Right renal cortex interstitium (tissue), 3 donors: ENCODE measurements at regions not wholly inside any gene's neighbourhood (a gene's known extent, or its start where the extent isn't known, plus 50 kb on each side); places are given as distances from the start of the nearest gene placed in this dataset.

Source experiments
- DNase-seq, 3 donors: peaks; one replicate each; pipeline ENCODE4 v3.0.0-alpha.2; 2013; ENCODE audit warnings: low read depth in 3 of 3, low spot score in 2 of 3

DNA sequence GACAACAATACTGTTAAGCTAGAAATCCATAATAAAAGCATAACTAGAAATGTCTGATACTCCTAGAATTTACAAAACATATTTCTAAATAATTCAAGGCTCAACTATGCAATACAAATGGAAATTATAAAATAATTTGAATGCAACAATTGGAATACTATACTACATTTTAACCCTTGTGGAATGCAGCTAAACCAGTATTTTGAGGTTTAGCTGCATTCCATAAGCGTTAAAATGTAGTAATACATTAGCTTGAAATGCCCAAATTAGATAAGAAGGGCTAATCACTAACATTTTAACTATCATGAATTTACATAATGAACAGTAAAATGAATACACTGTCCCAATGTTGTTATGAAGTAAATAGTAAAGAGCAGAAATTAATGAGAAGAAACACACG, 617.2 kb upstream of the CHORDC1 start:
- DNase-seq, result no peak

DNA sequence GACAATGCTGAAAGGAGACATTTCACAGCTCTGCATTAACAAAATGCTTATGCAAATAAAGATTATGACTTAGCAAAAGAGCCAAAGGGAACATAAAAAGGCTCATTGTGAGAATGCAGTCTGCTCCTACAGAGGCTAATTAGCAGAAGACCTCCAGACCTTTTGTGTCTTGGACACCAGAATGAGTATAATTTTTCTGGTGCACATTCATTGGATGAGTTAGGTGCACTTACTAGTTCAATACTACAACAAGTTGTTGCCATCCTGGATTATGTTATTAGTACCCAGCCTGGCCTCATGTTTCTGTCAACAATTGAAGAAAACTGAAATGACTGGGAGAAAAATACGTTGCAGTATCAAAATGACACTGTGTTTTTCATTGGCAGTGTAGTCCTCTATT, 613.2 kb upstream of the CHORDC1 start:
- DNase-seq, result no peak

DNA sequence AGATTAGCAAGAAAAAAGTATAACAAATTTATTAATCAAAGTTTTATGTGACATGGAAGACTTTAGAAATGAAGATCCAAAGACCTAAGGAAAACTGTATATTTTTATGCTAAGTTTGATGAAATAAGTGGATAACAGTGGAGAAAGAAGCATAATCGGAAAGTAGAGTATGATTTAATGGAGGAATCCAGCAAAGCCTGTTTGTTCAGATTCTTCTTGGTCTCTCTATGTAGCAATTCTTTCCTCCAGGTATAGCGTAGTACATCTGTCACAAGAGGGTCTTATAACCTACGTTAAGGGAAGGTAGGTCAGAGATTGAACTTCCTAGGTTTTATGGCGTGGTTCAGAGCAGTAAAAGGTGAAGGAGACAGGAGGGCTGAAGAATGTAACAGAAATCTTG, 600.6 kb upstream of the CHORDC1 start:
- DNase-seq, result no peak

DNA sequence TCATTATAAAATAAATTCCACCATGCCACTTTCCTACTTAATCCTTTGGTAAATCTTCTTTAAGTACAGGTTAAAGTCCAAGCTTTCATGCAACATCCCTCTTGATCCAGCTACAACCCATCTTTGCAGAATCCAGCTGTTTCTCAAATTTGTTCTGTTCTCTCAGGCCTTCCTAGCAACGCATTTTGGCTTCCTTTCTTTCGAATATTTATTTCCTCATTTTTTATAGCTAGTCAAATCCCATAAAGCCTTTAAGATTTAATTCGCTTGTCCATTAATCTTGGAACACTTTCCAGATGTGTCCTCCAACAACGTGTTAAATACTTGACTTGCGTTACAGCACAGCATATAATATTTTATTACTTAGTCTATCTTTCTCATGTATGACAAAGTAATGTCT, 600.1 kb upstream of the CHORDC1 start:
- DNase-seq, result peak in 2 of 3 donors; percentile 10 to 31

DNA sequence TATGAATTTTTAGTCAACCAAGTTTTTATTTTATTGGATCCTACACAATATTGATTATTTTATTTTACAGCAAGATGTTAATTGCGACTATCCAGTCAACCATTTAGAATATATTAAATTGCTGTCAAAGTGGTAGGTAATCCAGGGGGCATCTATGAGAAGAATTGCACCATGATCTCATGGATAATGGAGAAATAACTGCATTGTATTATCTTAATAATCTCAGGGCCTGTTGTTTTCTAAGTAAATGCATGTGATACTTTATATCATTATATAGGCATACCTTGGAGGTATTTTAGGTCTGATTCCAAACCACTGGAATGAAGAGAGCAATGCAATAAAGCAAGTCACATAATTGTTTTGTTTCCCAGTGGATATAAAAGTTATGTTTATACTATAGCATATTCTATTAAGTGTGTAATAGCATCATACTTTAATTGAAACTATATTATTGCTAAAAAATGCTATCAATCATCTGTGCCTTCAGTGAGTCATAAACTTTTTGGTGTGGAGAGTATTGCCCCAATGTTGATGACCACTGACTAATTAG, 595.4 kb upstream of the CHORDC1 start:
- DNase-seq, result no peak

DNA sequence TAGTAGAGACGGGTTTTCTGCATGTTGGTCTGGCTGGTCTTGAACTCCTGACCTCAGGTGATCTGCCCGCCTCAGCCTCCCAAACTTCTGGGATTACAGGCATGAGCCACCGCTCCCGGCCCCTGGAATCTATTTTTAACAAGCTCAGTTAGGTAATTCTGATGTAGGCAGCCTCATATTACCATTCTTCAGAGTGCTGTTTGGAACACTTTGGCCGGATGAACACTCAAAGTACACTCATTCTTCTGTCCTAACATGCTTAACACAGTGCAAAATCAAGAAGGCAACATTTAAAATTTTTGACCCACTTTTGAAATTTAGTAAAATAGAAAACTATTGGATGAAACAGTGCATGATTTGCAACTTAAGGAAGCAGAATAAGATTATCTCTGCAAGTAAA, 586.7 kb upstream of the CHORDC1 start:
- no peak for DNase-seq

DNA sequence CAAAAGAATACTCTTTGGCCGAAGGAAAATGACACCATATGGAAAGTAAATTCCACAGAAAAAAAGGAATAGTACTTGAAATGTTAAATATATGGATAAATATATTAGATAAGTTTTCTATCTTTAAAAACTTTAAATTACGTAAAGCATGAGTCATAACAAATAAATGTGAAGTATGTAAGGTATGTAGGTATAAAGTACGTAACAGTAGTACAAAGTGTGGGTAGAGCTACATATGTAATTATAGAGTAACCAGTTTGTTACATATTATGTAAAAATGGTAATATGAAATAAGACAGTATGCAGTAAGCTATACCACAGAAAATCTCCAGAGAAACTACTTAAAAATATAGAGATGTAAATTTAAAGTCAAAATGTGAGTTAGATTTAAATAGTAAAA, 582.3 kb upstream of the CHORDC1 start:
- DNase-seq, result no peak

DNA sequence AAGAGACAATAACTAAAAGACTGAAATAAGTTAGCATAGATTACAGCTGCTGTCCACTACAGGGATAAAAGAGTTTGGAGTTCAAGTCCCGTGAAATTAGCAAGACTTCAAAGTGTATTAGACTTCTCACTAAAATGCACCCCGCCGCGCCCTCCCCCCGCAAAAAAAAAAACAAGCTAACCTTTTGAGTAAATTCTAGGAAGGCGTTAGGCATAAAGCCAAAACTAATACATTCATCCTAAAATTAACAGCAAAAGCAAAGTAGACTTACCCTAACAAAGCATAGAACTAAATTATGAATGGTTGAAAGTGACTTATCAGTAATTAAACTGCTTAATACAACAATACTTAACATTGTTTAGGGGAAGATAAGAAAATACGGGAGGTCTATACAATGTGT, 581.0 kb upstream of the CHORDC1 start:
- no peak for DNase-seq

DNA sequence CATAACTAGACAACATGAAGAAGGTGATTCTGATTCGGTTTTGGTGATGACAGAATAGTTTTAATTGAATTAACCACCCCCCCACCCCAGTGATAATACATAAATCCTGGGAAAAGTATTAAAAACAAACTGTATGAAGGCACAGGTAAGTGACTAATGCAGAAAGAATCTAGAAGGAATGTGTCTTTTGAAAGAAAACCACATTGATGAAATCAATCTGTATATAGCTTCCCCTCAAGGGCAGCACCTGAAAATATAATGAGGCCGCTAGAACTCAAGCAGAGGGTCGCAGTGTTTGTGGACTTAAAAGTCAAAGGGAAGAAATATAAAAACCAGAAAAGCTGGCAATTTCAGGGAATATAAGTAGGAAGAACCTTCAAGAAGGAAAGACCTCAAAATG, 580.5 kb upstream of the CHORDC1 start:
- DNase-seq, result no peak

DNA sequence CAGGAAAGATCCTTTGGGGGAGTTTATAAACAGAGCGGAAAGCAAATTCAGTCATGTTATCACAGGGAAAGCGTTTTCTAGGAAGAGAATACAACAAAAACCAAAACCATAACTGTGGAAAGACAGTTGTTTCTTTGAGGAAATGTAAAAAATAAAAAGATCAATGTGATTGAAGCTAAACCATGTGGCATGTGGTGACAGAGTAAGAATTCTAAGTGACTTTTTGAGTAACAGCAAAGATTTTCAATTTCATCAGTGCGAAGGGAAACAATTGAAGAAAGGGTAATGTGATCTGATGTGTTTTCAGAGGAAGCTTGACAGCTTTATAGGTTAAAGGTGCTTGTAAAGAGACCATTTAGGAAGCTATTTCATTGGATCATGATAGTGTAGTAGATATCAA, 575.9 kb upstream of the CHORDC1 start:
- no peak for DNase-seq

DNA sequence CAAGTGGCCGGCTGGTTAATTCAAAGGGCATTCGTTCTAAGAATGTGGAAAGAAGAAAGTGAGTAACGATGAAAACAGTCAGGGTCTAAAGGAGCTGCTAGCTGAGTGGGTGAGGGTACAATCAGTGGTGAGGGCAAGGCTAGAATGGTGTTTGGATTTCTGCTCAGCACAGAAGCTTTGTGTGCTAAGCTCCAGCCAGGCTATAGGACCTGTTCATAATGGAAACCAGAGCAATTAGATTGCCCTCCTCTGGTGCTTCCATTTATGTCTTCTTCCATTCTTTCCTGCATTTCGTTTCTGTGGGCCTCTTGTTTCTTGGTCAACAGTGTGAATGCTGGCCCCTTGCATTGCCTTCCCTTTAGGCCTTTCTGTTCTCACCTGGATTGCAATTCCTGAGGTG, 572.9 kb upstream of the CHORDC1 start:
- no peak for DNase-seq

DNA sequence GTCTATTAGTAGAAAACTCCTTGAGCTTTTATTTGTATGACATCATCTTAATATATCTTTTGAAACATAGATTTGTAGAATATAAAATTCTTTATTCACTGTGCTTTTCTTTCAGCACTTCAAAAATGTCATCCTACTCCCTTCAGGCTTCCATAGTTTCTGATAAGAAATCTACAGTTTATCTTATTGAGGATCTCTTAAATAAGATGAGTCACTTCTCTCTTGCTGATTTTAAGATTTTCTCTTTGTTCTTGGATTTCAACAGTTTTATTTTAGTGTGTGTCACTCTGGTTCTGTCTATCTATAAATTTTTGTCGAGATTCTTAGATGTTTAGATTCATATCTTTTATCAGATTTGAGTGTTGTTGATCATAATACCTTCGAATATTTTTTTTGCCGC, 566.1 kb upstream of the CHORDC1 start:
- DNase-seq, result no peak

DNA sequence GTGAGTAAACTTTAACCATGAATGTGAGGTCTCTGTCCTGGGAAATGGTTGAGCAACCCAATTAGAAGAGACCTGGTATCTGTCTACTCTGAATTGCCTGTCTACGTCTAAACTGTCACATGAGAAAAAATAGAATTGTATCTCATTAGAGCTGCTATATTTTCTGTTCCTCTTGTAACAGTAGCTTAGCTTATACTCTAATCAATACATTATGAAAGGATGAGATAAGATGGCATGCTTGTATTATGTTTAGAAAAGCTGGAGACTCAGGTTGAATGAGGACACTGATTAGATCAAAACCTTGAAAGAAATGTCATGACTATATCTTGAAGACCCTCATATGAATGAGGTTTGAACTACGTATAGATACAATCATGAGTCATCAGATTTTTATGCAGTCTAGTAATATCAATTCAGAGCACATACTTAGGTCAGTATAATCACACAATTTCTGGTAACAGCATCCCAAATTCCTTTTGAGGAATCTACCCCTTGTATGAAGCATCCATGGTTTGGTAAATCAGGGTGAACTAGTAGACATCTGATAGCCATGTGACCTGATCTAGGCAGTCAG, 561.5 kb upstream of the CHORDC1 start:
- DNase-seq, result no peak

DNA sequence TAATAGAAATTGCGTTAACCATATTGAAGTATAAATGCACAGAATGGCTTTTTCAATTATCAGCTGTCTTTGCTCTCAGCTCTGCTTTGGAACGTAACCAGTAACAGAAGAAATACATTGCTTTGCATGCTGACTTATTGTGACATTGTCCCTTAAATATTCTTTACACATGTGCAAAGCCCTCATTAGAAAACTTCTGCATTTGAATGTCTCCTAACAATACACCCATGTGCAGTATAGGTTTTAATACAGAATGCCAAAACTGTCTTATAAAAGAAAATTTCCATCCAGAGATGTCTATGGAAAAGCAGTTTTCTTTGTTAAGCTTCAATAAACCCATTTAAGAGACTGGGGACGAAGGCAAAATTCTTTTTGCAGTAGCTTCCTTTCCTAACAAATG, 560.3 kb upstream of the CHORDC1 start:
- no peak for DNase-seq

DNA sequence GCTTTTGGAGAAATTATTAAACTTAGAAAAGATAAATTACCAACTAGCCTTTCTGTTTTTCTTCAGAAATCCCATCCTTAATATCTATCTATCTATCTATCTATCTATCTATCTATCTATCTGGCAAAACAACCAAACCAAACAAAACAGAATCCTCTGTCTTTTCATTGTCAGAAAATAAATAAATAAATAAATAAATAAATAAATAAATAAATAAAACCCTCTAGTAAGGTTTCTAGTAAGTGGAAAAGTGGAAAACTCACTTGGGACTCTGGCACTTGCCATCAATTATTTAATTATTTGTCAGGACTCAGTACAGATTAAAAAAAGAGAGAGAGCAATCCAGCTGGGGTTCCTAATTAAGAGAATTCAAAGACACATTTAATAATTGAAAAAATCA, 556.2 kb upstream of the CHORDC1 start:
- DNase-seq, result no peak

DNA sequence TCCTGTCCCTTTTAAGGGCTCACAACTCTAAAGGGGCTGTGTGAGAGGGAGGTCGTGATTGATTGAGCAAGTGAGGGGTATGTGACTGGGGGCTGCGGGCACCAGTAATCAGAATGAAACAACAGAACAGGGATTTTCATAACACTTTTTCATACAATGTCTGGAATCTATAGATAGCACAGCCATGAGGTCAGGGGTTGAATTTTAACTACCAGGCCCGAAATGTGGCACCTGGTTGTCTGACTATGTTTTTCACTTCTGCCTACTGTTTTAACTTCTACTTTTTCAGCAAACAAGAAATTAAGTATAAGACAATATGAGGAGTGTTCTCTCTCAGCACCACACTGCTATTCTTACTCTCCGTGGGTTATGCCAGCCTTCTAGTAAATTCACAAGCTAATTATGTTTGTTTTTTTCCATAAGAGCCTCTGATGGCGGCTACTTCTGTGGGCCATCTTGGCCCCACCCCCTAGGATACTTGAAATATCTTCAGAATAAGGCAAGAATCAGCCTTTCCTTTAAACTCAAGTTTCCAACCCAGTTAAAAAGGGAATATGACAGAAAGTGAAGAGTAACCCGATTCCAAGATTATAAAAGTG, 552.8 kb upstream of the CHORDC1 start:
- no peak for DNase-seq

DNA sequence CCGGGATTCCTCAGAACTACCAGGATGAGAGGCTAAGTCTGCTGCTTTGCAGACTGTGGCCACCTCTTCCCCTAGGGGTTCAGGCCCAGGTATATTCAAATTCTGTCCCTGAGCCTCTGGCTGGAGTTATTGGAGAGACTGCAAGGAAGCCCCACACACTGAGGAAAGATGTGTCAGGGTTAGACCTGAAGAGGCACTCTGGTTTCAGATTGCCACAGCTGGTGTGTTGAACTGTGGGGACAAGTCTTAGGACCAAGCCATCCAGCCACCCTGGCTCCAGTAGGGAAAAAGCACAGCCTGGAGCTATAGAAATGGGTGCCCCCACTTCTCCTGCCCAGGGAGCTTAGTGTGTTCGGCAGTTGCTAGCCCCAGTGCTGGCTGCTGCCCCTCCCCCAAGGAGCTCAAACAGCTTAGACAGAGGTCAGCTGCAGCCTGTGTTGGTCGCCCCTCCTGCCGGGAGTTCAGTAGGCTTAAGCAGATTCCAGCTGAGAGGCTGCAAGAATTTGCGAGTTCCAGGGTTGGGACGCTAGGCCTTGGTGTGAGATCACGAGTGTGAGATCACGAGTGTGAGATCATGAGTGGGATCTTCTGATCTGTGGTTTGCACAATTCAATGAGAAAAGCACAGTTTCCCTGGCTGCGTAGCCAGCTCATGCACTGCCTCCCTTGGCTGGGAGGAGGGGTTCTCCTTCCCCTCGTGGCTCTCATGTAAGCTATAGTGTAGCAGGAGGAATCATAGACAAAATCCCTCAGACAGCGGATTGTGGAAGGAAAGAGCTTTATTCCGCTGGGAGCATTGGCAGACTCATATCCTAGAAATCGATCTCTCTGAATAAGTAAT, 552.1 kb upstream of the CHORDC1 start:
- no peak for DNase-seq

DNA sequence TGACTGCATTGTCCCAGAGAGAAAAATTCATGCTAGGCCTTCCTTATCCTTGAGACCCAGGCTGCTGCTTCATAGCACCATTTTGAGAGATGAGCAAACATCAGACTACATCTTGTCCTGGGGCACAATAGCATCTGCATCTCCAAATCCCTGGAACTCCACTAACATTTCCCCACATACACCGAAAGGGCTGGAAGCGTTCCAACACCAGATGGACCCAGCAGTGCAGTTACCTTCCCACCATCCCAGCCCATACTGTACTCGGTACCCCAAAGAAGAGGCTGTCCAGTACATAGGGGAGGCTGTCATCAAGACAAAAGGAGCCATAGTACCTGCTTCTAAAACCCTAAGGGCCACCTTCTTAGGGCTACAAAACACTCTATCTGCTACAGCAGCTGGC, 547.2 kb upstream of the CHORDC1 start:
- no peak for DNase-seq

DNA sequence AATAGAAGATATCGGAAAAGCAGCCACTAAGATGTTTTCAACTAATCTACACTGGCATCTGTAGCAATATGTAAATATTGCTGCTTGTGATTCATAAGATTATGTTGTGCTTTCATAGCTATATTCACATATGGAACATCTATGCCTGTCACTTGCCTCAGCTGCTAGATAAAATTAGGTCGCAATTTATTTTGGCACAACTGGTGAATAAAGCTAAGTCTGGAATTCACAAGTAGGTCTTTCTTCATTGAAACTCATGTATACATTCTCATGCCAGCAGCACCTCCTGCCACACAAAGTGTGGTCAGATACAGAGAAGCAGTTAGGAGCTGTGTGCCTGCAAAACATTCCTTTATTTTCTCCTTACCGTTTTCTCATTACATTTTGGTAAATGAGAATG, 543.3 kb upstream of the CHORDC1 start:
- DNase-seq, result no peak

DNA sequence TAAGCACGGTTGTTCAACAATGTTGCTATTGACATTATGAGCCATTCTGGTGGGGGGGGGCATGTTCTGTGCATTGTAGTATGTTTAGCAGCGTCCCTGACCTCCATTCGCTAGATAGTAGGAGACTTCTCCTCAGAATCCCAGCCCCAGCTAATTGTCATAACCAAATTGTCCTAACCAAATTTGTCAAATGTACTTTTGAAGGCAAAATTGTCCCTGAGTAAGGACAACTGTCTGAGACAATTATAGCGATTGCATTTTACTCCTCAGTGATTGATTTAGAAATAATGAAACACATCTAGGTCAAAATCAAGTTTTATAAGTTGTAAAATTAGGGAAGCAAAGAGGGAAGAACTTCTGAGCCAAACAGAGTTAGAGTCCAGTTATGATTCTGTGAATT, 541.8 kb upstream of the CHORDC1 start:
- DNase-seq, result no peak

DNA sequence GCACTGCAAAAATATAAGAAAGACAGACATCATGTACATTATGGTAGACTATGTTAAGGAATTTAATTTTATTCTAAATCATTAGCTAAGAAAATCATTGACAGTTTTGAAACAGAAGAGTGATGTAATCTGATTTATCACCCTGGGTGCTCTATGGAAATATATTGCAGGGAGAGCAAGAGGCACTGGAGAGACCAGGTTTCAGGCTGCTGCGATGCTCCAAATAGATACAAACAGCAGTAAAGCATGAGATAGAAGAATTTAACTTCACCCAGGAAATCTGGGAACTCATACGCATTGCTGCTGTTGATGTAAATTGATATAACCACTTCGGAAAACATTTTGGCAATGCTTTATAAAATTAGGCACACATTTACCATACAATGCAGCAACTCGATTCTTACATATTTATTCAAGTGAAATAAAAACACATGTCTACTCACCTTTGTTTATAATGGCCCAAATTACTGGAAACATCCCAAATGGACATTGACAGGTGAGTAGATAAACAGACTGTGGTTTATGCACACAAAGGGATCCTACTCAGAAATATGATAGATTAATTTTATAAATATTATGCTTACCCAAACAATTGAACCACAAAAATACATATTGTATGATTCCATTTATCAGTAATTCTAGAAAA, 535.1 kb upstream of the CHORDC1 start:
- no peak for DNase-seq

DNA sequence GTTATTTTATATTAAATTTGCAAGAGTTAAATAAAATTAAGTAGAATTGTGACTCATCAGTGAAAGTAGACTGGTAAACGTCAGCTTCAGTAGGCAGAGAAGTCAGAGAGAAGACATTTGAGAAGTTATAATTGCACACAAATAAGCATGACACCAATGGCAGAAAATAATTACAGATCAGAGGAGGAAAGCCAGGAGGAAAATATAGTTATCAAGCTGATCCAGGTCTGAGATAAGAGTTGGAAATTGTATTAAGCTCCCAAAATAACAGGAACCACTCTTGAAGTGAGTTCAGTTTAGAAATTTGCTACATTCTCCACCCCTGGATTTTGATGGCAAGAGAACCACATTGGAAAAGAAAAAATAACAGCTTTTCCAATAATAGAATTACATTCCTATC, 533.8 kb upstream of the CHORDC1 start:
- no peak for DNase-seq
